Neural crest cell (in vitro differentiated cells): ENCODE measurements at regions not wholly inside any gene's neighbourhood (a gene's known extent, or its start where the extent isn't known, plus 50 kb on each side); places are given as distances from the start of the nearest gene placed in this dataset.

Experiments
- DNase-seq: peaks from one replicate; pipeline ENCODE4 v3.0.0; 2021; ENCODE audit warnings: low read depth, mixed read lengths, low spot score
- H3K27ac Mint-ChIP-seq: one replicate; pipeline ENCODE4 v1.8.0; 2021; ENCODE audit warnings: mild to moderate bottlenecking, mixed read lengths; ENCODE audit not compliant: unreplicated experiment
- H3K27me3 Mint-ChIP-seq: 2 replicates; pipeline ENCODE4 v1.8.0; 2021; ENCODE audit warnings: low read depth, mild to moderate bottlenecking, mixed read lengths
- H3K36me3 Mint-ChIP-seq: 2 replicates; pipeline ENCODE4 v1.8.0; 2021; ENCODE audit warnings: low read depth, mild to moderate bottlenecking, mixed read lengths
- H3K4me1 Mint-ChIP-seq: 2 replicates; pipeline ENCODE4 v1.8.0; 2021; ENCODE audit warnings: mixed read lengths
- H3K4me3 Mint-ChIP-seq: one replicate; pipeline ENCODE4 v1.8.0; 2021; ENCODE audit warnings: mild to moderate bottlenecking, mixed read lengths
- H3K9me3 Mint-ChIP-seq: 2 replicates; pipeline ENCODE4 v1.8.0; 2021; ENCODE audit warnings: mixed read lengths
- TF ChIP-seq, protein P1 (sequence below): fragments of 200-600 bp; sonication (generic); conservative IDR thresholded peaks from 2 replicates; pipeline ENCODE4 v1.5.0; 2021; ENCODE audit warnings: antibody characterized with exemption, mild to moderate bottlenecking

DNA sequence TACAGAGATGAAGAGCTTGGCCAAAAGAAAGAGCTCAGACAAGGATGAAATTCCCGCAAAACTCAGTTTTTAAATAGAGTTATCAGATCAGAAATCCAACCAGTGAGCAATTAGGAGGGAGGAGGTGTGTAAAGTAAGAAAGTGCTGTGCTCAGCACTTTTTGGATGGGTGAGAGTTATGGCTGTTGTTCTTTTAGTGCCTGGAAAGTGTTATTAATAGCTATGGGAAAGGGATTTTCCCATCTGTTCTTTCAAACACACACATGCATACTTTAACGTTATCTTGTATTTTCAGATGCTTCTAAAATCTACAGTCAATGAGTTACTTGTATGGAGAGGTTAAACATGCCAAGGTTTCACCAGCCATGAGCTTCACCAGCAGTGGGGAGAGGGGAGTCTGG lies 107.3 kb upstream of the TMEM72 start:
- no peaks in the 10 kb centered on the region for H3K4me1 Mint-ChIP-seq
- H3K27me3 Mint-ChIP-seq: no peaks in the 10 kb centered on the region
- H3K36me3 Mint-ChIP-seq: no peaks in the 10 kb centered on the region
- no peak overlapping the region for H3K4me3 Mint-ChIP-seq
- H3K27ac Mint-ChIP-seq: no peak overlapping the region
- no peaks in the 10 kb centered on the region for H3K9me3 Mint-ChIP-seq
- no peak for DNase-seq
- TF ChIP-seq, protein P1, sequence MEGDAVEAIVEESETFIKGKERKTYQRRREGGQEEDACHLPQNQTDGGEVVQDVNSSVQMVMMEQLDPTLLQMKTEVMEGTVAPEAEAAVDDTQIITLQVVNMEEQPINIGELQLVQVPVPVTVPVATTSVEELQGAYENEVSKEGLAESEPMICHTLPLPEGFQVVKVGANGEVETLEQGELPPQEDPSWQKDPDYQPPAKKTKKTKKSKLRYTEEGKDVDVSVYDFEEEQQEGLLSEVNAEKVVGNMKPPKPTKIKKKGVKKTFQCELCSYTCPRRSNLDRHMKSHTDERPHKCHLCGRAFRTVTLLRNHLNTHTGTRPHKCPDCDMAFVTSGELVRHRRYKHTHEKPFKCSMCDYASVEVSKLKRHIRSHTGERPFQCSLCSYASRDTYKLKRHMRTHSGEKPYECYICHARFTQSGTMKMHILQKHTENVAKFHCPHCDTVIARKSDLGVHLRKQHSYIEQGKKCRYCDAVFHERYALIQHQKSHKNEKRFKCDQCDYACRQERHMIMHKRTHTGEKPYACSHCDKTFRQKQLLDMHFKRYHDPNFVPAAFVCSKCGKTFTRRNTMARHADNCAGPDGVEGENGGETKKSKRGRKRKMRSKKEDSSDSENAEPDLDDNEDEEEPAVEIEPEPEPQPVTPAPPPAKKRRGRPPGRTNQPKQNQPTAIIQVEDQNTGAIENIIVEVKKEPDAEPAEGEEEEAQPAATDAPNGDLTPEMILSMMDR: no peak

DNA sequence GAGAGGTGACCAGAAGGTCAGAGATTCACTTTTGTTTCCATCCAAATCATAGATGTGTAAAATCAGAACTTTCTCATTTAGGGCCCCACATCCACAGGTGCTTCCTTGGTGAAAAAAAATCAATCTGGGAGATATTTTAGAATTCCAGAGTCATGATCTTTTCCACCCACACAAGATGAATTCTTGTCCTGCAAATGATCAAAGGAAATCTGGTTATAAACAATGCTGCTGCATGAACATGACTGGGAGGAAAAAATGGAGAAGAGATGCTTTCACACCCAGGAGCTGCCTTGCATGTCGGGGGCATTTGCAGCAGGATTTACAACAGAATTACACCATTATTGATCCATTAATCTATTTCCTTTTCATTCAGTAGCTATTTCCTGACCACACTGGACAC lies 106.5 kb upstream of the TMEM72 start:
- no peaks in the 10 kb centered on the region for H3K4me1 Mint-ChIP-seq
- H3K27me3 Mint-ChIP-seq: no peaks in the 10 kb centered on the region

DNA sequence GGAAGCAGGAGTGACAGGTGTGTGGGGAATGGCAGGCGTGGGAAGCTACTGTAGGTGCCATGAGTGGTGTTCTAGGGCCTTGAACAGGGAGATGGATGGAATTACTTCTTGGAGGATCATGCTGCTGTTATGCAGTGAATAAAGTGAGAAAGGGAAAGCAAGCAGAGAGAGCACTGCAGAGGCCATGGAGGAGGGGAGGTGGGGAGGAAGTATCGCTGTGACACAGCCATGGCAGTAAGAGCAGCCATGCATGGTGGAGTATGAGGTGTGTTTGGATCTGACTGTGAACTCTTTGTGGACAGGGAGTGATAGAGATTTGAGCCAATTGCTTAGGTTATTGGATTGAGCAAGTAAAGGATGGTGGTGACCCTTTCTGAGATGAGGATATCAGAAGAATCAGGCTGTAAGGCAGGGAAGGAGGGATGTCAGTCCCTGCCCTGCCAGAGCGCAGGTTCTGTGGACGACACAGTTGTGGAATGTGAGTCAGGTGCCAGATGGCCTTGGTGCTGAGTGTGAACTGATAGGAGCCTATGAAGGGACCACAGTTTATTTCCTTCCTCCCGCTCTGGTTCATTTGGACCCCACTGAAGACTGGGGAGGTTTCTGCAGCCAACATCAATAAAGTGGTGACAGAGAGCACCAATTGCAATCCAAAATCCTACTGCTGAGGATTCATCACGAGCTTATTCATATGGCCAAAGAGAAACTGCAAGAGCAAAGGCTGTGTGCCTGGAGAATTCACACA lies 105.5 kb upstream of the TMEM72 start:
- no peak overlapping the region for H3K4me3 Mint-ChIP-seq
- no peaks in the 10 kb centered on the region for H3K36me3 Mint-ChIP-seq
- no peak overlapping the region for H3K27ac Mint-ChIP-seq
- H3K9me3 Mint-ChIP-seq: no peaks in the 10 kb centered on the region
- no peaks in the 10 kb centered on the region for H3K4me1 Mint-ChIP-seq
- TF ChIP-seq, protein P1: no peak
- H3K27me3 Mint-ChIP-seq: no peaks in the 10 kb centered on the region
- no peak for DNase-seq

More for the DNA sequence above, 106.5 kb upstream of the TMEM72 start:
- DNase-seq: no peak
- Mint-ChIP-seq H3K9me3 (no peaks in the 10 kb centered on the region), H3K27ac (no peak overlapping the region), H3K4me3 (no peak overlapping the region), H3K36me3 (no peaks in the 10 kb centered on the region)
- TF ChIP-seq, protein P1: no peak

DNA sequence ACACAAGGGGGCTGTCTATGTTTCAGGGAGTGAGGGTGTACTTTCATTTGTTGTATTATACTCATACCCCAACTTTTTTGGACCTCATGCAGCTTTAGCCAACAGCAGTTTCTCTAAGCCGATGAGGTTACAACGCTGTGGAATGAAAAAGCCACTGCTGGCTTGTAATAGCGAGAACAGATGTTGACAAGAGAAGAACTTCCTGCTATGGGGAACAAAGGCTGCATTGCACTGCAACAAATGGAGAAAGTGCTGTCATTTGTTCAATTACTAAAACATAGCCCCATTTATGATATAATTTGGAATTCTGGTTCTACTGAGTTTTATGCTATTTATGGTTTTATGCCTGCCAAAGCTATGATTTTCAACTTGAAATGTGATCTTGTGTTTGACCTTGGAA lies 104.2 kb upstream of the TMEM72 start:
- no peak for DNase-seq
- Mint-ChIP-seq H3K27me3 (no peaks in the 10 kb centered on the region), H3K27ac (no peak overlapping the region), H3K4me3 (no peak overlapping the region), H3K36me3 (no peaks in the 10 kb centered on the region), H3K4me1 (no peaks in the 10 kb centered on the region), H3K9me3 (no peaks in the 10 kb centered on the region)
- TF ChIP-seq, protein P1: no peak

DNA sequence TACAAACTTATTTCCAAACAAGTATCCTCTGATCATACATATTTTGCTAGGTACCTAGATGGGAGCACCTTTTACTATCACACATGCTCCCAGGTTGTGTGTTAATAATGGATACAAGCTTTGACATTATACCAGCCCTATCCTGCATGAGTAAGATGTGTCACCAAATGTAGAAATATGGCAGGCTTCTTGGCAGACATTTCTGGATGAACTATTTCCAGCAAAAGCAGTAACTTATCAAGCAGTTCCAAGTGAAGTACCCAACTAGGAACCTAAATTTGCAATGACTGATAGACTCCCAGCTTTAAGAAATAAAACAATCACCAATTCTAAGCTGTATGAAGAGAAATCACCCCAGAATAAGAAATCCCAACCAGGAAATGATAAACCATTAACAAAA lies 103.7 kb upstream of the TMEM72 start:
- Mint-ChIP-seq H3K4me3 (no peak overlapping the region), H3K4me1 (no peaks in the 10 kb centered on the region), H3K9me3 (no peaks in the 10 kb centered on the region), H3K27me3 (no peaks in the 10 kb centered on the region), H3K27ac (no peak overlapping the region), H3K36me3 (no peaks in the 10 kb centered on the region)
- TF ChIP-seq, protein P1: no peak
- no peak for DNase-seq
